K562 (cell line): ENCODE measurements at regions not wholly inside any gene's neighbourhood (a gene's known extent, or its start where the extent isn't known, plus 50 kb on each side); places are given as distances from the start of the nearest gene placed in this dataset.

Experiments
- ATAC-seq: fragments of 200-7000 bp; cut with Tn5 transposase; 3 replicates; pipeline ENCODE4 v1.9.1; 2020; ENCODE audit warnings: moderate library complexity
- BruUV-seq: library from RNA; stranded (reverse); fragments of 400-500 nt; replicated peaks from 2 replicates; lab custom pipeline; 2021; lab: Mats Ljungman, UMichigan
- CTCF ChIA-PET: fragments of 300-600 bp; formaldehyde crosslinking; extraction: SDS; loops from one replicate; lab custom pipeline; 2021; ENCODE audit warnings: low intra/inter-chr PET ratio; lab: Yijun Ruan, JAX
- POLR2A ChIA-PET: fragments of 300-600, 350-650 bp; sonication (Branson Sonifier 250); formaldehyde crosslinking; extraction: SDS; loops from one replicate; lab custom pipeline; 2021; ENCODE audit warnings: antibody characterized with exemption, inconsistent platforms; lab: Yijun Ruan, JAX
- DNase-seq, 4 experiments: peaks; one replicate each; pipeline versions ENCODE4 v3.0.0 to v3.0.0-alpha.2; 2011 to 2018; ENCODE audit warnings: low spot score in 3 of 4, mixed read lengths in 3 of 4; ENCODE audit errors: extremely low read depth in 1 of 4
- FAIRE-seq: peaks from 2 replicates; lab custom pipeline; 2011; peaks lifted over from hg19 to GRCh38; lab: Jason Lieb, UNC
- H2AFZ ChIP-seq: 2 replicates; pipeline ENCODE4 v1.6.0; 2011; ENCODE audit warnings: low read depth, low read length, control low read depth, inconsistent platforms
- H3K27ac ChIP-seq: fragments of 200-600 bp; 3 replicates; pipeline ENCODE4 v1.8.0; 2011; ENCODE audit warnings: low read depth, mild to moderate bottlenecking, control low read depth, inconsistent platforms, low read length, moderate library complexity, mixed read lengths; ENCODE audit errors: extremely low read depth
- H3K27me3 ChIP-seq, 2 experiments: fragments of 300-600 bp in 1 of 2; 2 replicates in 1 of 2; 3 replicates in 1 of 2; pipeline versions ENCODE4 v1.6.0 to v1.8.0; 2011; ENCODE audit warnings: inconsistent platforms in 2 of 2, low read length in 2 of 2, mild to moderate bottlenecking in 1 of 2, mixed read lengths in 1 of 2, moderate library complexity in 1 of 2; ENCODE audit not compliant: control insufficient read depth in 2 of 2, insufficient read depth in 2 of 2
- H3K36me3 ChIP-seq: fragments of 300-600 bp; 3 replicates; pipeline ENCODE4 v1.8.0; 2011; ENCODE audit warnings: mild to moderate bottlenecking, low read length, inconsistent platforms; ENCODE audit not compliant: control insufficient read depth, insufficient read depth
- H3K4me1 ChIP-seq, 2 experiments: fragments of 200-600 bp in 1 of 2; replicated peaks in 1 of 2; 2 replicates in 1 of 2; 3 replicates in 1 of 2; pipeline versions ENCODE4 v1.5.1 to v1.8.0; 2011; ENCODE audit warnings: inconsistent platforms in 2 of 2, low read length in 2 of 2, mild to moderate bottlenecking in 1 of 2, mixed read lengths in 1 of 2, moderate library complexity in 1 of 2; ENCODE audit not compliant: control insufficient read depth in 2 of 2, insufficient read depth in 2 of 2
- H3K4me2 ChIP-seq: 2 replicates; pipeline ENCODE4 v1.6.1; 2011; ENCODE audit warnings: low read length, control low read depth, inconsistent platforms, mixed read lengths; ENCODE audit not compliant: insufficient read depth
- H3K4me3 ChIP-seq: fragments of 200-600 bp; sonication (generic), shearing (Covaris generic); 2 replicates; pipeline ENCODE4 v1.5.1; 2016; ENCODE audit warnings: control low read depth, inconsistent platforms
- H3K79me2 ChIP-seq: fragments of 200-600 bp; 3 replicates; pipeline ENCODE4 v1.8.0; 2011; ENCODE audit warnings: low read length, inconsistent platforms; ENCODE audit not compliant: control insufficient read depth, insufficient read depth
- H3K9ac ChIP-seq, 2 experiments: 2 replicates each; pipeline versions ENCODE4 v1.6.0 to v1.6.1; 2011; ENCODE audit warnings: low read depth in 2 of 2, low read length in 2 of 2, control low read depth in 1 of 2, inconsistent platforms in 1 of 2, mild to moderate bottlenecking in 1 of 2, mixed read lengths in 1 of 2; ENCODE audit not compliant: insufficient read depth in 1 of 2
- H3K9me1 ChIP-seq: one replicate; pipeline ENCODE4 v1.6.0; 2011; ENCODE audit warnings: inconsistent platforms, mild to moderate bottlenecking, low read length, moderate library complexity; ENCODE audit not compliant: control insufficient read depth, insufficient read depth
- H3K9me3 ChIP-seq: replicated peaks from 2 replicates; pipeline ENCODE4 v1.5.1; 2011; ENCODE audit warnings: low read depth, low read length, inconsistent platforms; ENCODE audit not compliant: control insufficient read depth, insufficient read depth
- H4K20me1 ChIP-seq: replicated peaks from 2 replicates; pipeline ENCODE4 v1.6.1; 2011; ENCODE audit warnings: low read length, inconsistent platforms, mixed read lengths; ENCODE audit not compliant: control insufficient read depth, insufficient read depth
- KHSRP ChIP-seq: fragments of 450-650 bp; IDR thresholded peaks from 2 replicates; pipeline ENCODE4 v1.6.1; 2017
- NR2C2 ChIP-seq, 2 experiments: fragments of 200-800 bp in 1 of 2; sonication (Bioruptor generic) in 1 of 2; sonication (generic) in 1 of 2; formaldehyde crosslinking in 1 of 2; IDR thresholded peaks; 2 replicates each; pipeline versions ENCODE4 v1.6.1 to v1.8.0; 2016 to 2022; ENCODE audit warnings: mild to moderate bottlenecking in 1 of 2, missing compliant biosample characterization in 1 of 2, missing genetic modification characterization in 1 of 2, missing genetic modification reagents in 1 of 2
- RBBP5 ChIP-seq: fragments of 200-600 bp; sonication (generic); IDR thresholded peaks from 2 replicates; pipeline ENCODE4 v1.6.1; 2012; ENCODE audit warnings: borderline replicate concordance, mild to moderate bottlenecking, low read length, control low read depth, inconsistent platforms; ENCODE audit not compliant: insufficient read depth, poor library complexity, severe bottlenecking
- RBM34 ChIP-seq: fragments of 200-400 bp; formaldehyde crosslinking; IDR thresholded peaks from 2 replicates; pipeline ENCODE4 v1.6.1; 2018; ENCODE audit warnings: low read length, borderline replicate concordance; ENCODE audit not compliant: insufficient read depth
- SAFB ChIP-seq: fragments of 200-400 bp; formaldehyde crosslinking; IDR thresholded peaks from 2 replicates; pipeline ENCODE4 v1.6.1; 2017; ENCODE audit warnings: low read depth, low read length, borderline replicate concordance
- SAFB2 ChIP-seq: fragments of 200-400 bp; formaldehyde crosslinking; IDR thresholded peaks from 2 replicates; pipeline ENCODE4 v1.6.1; 2018; ENCODE audit warnings: borderline replicate concordance, low read length, low read depth, moderate library complexity; ENCODE audit not compliant: severe bottlenecking
- ZNF518B ChIP-seq: fragments of 250-450 bp; sonication (Bioruptor Pico); IDR thresholded peaks from 2 replicates; pipeline ENCODE4 v1.5.0; 2021; ENCODE audit warnings: mild to moderate bottlenecking, moderate library complexity
- ZNF785 ChIP-seq: fragments of 250-450 bp; sonication (Bioruptor Pico); IDR thresholded peaks from 2 replicates; pipeline ENCODE4 v1.4.0; 2020; ENCODE audit warnings: mild to moderate bottlenecking
- WGBS: fragments of 100-300 bp; shearing (Covaris generic); methylation state at CpG from one replicate; pipeline ENCODE4 v1.1.6; 2016; ENCODE audit warnings: low coverage, mixed read lengths; ENCODE audit not compliant: insufficient coverage; ENCODE audit errors: missing lambda C conversion rate; 5-methylcytosine and 5-hydroxymethylcytosine counted together
- in situ Hi-C: fragments of 300-500 bp; cut with MboI; formaldehyde crosslinking; loops from 4 replicates; pipeline ENCODE4 v1.15.0; 2018; ENCODE audit warnings: inconsistent platforms, mixed read lengths
- intact Hi-C: fragments of 100-400 bp; cut with micrococcal nuclease; formaldehyde crosslinking; loops from 2 replicates; pipeline ENCODE4 v1.14.2; 2022

GRCh38 chr1:229011022-229011421, 259.9 kb upstream of the RAB4A start:
- ChIA-PET POLR2A (interaction anchor here (0.6 to 0.8 kb wide), 2 partner anchors 14 to 30 kb away, joined by 3 read pairs; no protein-coding TSS in a partner anchor), CTCF (no interaction called here)
- WGBS: 8% methylated on average over 2 of the region's 2 CpGs
- H3K27ac ChIP-seq: no peak overlapping the region
- intact Hi-C loops (no loop called here), in situ Hi-C loops (no loop called here)
- no peaks in the 10 kb centered on the region for H3K9me1 ChIP-seq
- no peak overlapping the region for H3K4me2 ChIP-seq
- no peaks in the 10 kb centered on the region for H3K9me3 ChIP-seq
- peaks cover 11 to 32% of the 10 kb centered on the region in 2 experiments for H3K27me3 ChIP-seq
- TF ChIP-seq NR2C2 (CRISPR knock-in tag; IDR thresholded peaks at IDR 0.05) (no peak), NR2C2 (tag; IDR thresholded peaks at IDR 0.05) (no peak), ZNF518B (CRISPR knock-in tag) (no peak), SAFB (no peak), ZNF785 (no peak), RBBP5 (no peak), RBM34 (no peak), SAFB2 (no peak), KHSRP (no peak)
- no peak overlapping the region for H3K4me3 ChIP-seq
- BruUV-seq: no TSS peak
- no peaks in the 10 kb centered on the region for H3K79me2 ChIP-seq
- no peak for ATAC-seq
- peak; percentile 19 for FAIRE-seq
- H4K20me1 ChIP-seq: no peaks in the 10 kb centered on the region
- no peaks in the 10 kb centered on the region for H3K36me3 ChIP-seq
- H2AFZ ChIP-seq: no peak overlapping the region
- DNase-seq: no peak
- H3K4me1 ChIP-seq: peaks cover 0 to 2% of the 10 kb centered on the region in 2 experiments; a peak in 2 of 5 replicates
- H3K9ac ChIP-seq: no peak overlapping the region
